HG02759 (cell line): ENCODE measurements at regions not wholly inside any gene's neighbourhood (a gene's known extent, or its start where the extent isn't known, plus 50 kb on each side); places are given as distances from the start of the nearest gene placed in this dataset.

ENCODE experiments used
- ATAC-seq: cut with Tn5 transposase; IDR thresholded peaks from one replicate; pipeline ENCODE4 v1.9.1; 2021; ENCODE audit warnings: mild to moderate bottlenecking, moderate library complexity; ENCODE audit not compliant: unreplicated experiment

GRCh38 chr20:54356801-54357200 lies 118.6 kb upstream of the DOK5 start:
- no peak for ATAC-seq

- no peak for ATAC-seq
Observed at GRCh38 chr20:54361475-54361874, 113.9 kb upstream of the DOK5 start.

- no peak for ATAC-seq
Observed at GRCh38 chr20:54362283-54362682, 113.1 kb upstream of the DOK5 start.

GRCh38 chr20:54364365-54364764 lies 111.0 kb upstream of the DOK5 start:
- no peak for ATAC-seq

GRCh38 chr20:54364919-54365318 lies 110.5 kb upstream of the DOK5 start:
- ATAC-seq, result no peak

- no peak for ATAC-seq
Observed at GRCh38 chr20:54366669-54367344, 108.6 kb upstream of the DOK5 start.

- ATAC-seq, result no peak
Observed at GRCh38 chr20:54368570-54368969, 106.8 kb upstream of the DOK5 start.

- no peak for ATAC-seq
Observed at GRCh38 chr20:54372313-54372712, 103.1 kb upstream of the DOK5 start.

- no peak for ATAC-seq
Observed at GRCh38 chr20:54377992-54378773, 97.2 kb upstream of the DOK5 start.

- ATAC-seq, result no peak
Observed at GRCh38 chr20:54379893-54380584, 95.4 kb upstream of the DOK5 start.

GRCh38 chr20:54382419-54382818 lies 93.0 kb upstream of the DOK5 start:
- no peak for ATAC-seq

- ATAC-seq, result no peak
Observed at GRCh38 chr20:54385746-54386145, 89.6 kb upstream of the DOK5 start.

- ATAC-seq, result no peak
Observed at GRCh38 chr20:54389596-54390280, 85.7 kb upstream of the DOK5 start.

- no peak for ATAC-seq
Observed at GRCh38 chr20:54397292-54398140, 77.9 kb upstream of the DOK5 start.

GRCh38 chr20:54398814-54399213 lies 76.6 kb upstream of the DOK5 start:
- no peak for ATAC-seq

GRCh38 chr20:54405540-54405939 lies 69.9 kb upstream of the DOK5 start:
- ATAC-seq, result no peak

GRCh38 chr20:54407459-54407858 lies 67.9 kb upstream of the DOK5 start:
- no peak for ATAC-seq

GRCh38 chr20:54415967-54416366 lies 59.4 kb upstream of the DOK5 start:
- no peak for ATAC-seq

GRCh38 chr20:54416770-54417169 lies 58.6 kb upstream of the DOK5 start:
- ATAC-seq, result no peak

GRCh38 chr20:54419531-54419930 lies 55.9 kb upstream of the DOK5 start:
- ATAC-seq, result no peak
